NCI-H2081 treated with DMSO at 0.1 percent for 48 hours (cell line): ENCODE measurements at regions not wholly inside any gene's neighbourhood (a gene's known extent, or its start where the extent isn't known, plus 50 kb on each side); places are given as distances from the start of the nearest gene placed in this dataset.
"Not testable (repeated sequence)": the region's sequence is repeated elsewhere in the genome, so short reads cannot be mapped to it uniquely, and the experiment has no call there.

Experiments used
- DNase-seq: peaks from one replicate; lab custom pipeline; 2025; lab: John Stamatoyannopoulos, UW

- no peak for DNase-seq
Measured at GRCh38 chr9:93813221-93814076, 141.7 kb downstream of the BARX1 start.

- no peak for DNase-seq
Measured at GRCh38 chr9:93812410-93812668, 142.8 kb downstream of the BARX1 start.

- DNase-seq = no peak
Measured at GRCh38 chr9:93810028-93810971, 144.9 kb downstream of the BARX1 start.

- DNase-seq = no peak
Measured at GRCh38 chr9:93809204-93809940, 145.8 kb downstream of the BARX1 start.

GRCh38 chr9:93808115-93809029 lies 146.8 kb downstream of the BARX1 start:
- no peak for DNase-seq

- peak; percentile 60 for DNase-seq
Measured at GRCh38 chr9:93807166-93808074, 147.7 kb downstream of the BARX1 start.

GRCh38 chr9:93801581-93802284 lies 153.4 kb downstream of the BARX1 start:
- no peak for DNase-seq

- DNase-seq = no peak
Measured at GRCh38 chr9:93801120-93801519, 154.0 kb downstream of the BARX1 start.

GRCh38 chr9:93792358-93792757 lies 162.8 kb downstream of the BARX1 start:
- DNase-seq = no peak

GRCh38 chr9:93786204-93786603 lies 169.0 kb downstream of the BARX1 start:
- DNase-seq = no peak

GRCh38 chr9:93776873-93777272 lies 178.3 kb downstream of the BARX1 start:
- no peak for DNase-seq

- no peak for DNase-seq
Measured at GRCh38 chr9:93776256-93776655, 178.9 kb downstream of the BARX1 start.

- no peak for DNase-seq
Measured at GRCh38 chr9:93774331-93775102, 180.6 kb downstream of the BARX1 start.

- no peak for DNase-seq
Measured at GRCh38 chr9:93771276-93771675, 183.9 kb downstream of the BARX1 start.

GRCh38 chr9:93761822-93762221 lies 185.4 kb downstream of the PHF2 start:
- no peak for DNase-seq

GRCh38 chr9:93750045-93750444 lies 173.7 kb downstream of the PHF2 start:
- DNase-seq = no peak

- not testable (repeated sequence) for DNase-seq
Measured at GRCh38 chr9:93748827-93749226, 172.4 kb downstream of the PHF2 start.

GRCh38 chr9:93731963-93732362 lies 155.6 kb downstream of the PHF2 start:
- DNase-seq = no peak

- no peak for DNase-seq
Measured at GRCh38 chr9:93730648-93731047, 154.3 kb downstream of the PHF2 start.
